AG09309 (cell line): ENCODE measurements at regions not wholly inside any gene's neighbourhood (a gene's known extent, or its start where the extent isn't known, plus 50 kb on each side); places are given as distances from the start of the nearest gene placed in this dataset.
"Not testable (repeated sequence)": the region's sequence is repeated elsewhere in the genome, so short reads cannot be mapped to it uniquely, and the experiment has no call there.

ENCODE experiments used
- DNase-seq: peaks from one replicate; pipeline ENCODE4 v3.0.0-alpha.2; 2010; ENCODE audit warnings: low read depth
- H3K4me3 ChIP-seq: 2 replicates; pipeline ENCODE4 v1.5.1; 2011; ENCODE audit warnings: mild to moderate bottlenecking, low read depth, low read length, moderate library complexity; ENCODE audit not compliant: control insufficient read depth
- TF ChIP-seq, protein P1 (sequence below): IDR thresholded peaks from 2 replicates; pipeline ENCODE4 v1.5.1; 2011; ENCODE audit warnings: mild to moderate bottlenecking, low read depth, low read length, inconsistent platforms; ENCODE audit not compliant: insufficient read depth, control insufficient read depth; ENCODE audit errors: missing control alignments

DNA sequence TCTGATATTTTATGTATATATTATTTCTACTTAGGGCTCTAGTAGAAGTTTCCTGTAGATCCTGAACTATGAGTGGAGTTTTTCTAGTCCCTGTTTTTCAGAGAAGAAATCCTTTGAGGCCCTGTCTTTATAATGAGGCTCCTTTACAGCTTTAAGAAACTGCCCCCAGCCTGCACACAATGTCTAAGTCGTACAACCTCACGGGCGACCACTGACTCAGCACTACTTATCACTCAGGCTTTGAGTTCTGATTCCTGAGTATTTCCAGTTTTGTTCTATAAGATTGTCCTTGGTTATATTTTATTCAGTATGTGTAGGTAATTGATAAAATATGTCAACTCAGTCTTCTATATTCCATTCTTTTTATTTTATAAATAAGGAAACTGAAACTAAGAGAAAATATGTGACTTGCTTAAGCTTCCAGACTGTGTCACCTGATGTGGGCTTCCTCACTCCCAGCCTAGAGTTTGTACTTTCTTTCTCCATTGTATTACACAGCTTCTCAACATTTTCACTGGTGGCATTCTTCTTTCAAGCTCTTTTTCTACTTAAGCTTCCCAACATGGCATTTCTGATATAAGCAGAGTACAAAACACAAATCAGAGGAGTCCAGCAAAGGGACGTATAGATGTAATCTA lies 167.0 kb downstream of the TBX18 start:
- TF ChIP-seq, protein P1, sequence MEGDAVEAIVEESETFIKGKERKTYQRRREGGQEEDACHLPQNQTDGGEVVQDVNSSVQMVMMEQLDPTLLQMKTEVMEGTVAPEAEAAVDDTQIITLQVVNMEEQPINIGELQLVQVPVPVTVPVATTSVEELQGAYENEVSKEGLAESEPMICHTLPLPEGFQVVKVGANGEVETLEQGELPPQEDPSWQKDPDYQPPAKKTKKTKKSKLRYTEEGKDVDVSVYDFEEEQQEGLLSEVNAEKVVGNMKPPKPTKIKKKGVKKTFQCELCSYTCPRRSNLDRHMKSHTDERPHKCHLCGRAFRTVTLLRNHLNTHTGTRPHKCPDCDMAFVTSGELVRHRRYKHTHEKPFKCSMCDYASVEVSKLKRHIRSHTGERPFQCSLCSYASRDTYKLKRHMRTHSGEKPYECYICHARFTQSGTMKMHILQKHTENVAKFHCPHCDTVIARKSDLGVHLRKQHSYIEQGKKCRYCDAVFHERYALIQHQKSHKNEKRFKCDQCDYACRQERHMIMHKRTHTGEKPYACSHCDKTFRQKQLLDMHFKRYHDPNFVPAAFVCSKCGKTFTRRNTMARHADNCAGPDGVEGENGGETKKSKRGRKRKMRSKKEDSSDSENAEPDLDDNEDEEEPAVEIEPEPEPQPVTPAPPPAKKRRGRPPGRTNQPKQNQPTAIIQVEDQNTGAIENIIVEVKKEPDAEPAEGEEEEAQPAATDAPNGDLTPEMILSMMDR = no peak
- DNase-seq = no peak
- no peak overlapping the region for H3K4me3 ChIP-seq

DNA sequence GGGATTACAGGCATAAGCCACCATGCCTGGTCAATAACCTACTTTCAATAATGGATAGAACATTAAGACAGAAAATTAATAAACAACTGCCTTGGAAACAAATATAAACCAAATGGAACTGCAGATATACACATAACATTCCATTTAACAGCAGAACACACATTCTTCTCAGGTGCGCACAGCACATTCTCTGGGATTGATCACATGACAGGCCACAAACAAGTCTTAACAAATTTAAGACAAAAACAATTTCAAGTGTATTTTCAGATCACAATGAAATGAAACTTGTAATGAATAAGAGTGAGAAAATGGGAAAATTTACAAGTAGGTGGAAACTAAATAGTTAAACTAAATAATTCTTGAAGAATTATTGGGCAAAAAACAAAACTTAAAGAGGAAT lies 167.9 kb downstream of the TBX18 start:
- TF ChIP-seq, protein P1 = no peak
- no peak overlapping the region for H3K4me3 ChIP-seq
- DNase-seq = no peak

DNA sequence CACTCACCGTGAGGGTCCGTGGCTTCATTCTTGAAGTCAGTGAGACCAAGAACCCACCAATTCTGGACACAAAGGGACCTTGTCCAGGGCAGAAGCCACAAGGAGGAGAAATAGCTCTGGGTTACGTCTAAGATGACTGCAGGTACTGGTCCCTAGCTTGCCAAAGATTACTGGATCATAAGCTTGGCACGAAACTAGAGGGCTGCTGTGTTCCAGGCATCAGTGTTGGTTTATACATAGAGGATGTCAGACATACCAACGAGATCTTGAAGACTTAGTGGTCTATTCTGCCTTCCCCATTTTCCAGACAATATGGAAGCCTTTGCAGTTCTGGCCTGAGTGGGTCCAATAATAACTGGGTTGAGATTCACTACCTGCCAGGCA lies 175.7 kb downstream of the TBX18 start:
- TF ChIP-seq, protein P1 = no peak
- no peak overlapping the region for H3K4me3 ChIP-seq
- no peak for DNase-seq

DNA sequence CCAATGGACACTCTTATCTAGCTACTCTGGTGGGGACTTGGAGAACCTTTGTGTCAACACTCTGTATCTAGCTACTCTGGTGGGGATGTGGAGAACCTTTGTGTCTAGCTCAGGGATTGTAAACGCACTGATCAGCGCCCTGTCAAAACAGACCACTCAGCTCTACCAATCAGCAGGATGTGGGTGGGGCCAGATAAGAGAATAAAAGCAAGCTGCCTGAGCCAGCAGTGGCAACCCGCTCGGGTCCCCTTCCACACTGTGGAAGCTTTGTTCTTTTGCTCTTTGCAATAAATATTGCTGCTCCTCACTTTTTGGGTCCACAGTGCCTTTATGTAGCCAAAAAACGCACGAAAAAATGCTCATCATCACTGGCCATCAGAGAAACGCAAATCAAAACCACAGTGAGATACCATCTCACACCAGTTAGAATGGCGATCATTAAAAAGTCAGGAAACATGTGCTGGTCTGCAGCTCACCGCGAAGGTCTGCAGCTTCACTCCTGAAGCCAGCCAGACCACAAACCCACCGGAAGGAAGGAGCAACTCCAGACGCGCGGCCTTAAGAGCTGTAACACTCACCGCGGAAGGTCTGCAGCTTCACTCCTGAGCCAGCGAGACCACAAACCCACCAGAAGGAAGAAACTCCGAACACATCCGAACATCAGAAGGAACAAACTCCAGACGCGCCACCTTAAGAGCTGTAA lies 176.3 kb downstream of the TBX18 start:
- H3K4me3 ChIP-seq, DNase-seq: not testable (repeated sequence)

DNA sequence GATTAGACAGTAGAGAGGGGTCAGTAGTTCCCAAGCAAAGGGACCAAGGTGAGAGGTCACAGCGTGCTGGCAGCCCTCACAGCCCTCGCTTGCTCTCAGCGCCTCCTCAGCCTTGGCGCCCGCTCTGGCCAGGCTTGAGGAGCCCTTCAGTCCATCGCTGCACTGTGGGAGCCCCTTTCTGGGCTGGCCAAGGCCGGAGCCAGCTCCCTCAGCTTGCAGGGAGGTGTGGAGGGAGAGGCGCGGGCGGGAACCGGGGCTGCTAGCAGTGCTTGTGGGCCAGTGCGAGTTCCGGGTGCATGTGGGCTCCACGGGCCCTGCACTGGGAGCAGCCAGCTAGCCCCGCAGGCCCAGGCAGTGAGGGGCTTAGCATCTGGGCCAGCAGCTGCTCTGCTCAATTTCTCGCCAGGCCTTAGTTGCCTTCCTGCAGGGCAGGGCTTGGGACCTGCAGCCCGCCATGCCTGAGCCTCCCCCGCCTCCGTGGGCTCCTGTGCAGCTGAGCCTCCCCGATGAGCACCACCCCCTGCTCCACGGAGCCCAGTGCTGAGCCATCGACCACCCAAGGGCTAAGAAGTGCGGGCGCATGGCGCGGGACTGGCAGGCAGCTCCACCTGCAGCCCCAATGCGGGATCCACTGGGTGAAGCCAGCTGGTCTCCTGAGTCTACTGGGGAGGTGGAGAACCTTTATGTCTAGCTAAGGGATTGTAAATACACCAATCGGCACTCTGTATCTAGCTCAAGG lies 177.0 kb downstream of the TBX18 start:
- not testable (repeated sequence) for DNase-seq, H3K4me3 ChIP-seq

DNA sequence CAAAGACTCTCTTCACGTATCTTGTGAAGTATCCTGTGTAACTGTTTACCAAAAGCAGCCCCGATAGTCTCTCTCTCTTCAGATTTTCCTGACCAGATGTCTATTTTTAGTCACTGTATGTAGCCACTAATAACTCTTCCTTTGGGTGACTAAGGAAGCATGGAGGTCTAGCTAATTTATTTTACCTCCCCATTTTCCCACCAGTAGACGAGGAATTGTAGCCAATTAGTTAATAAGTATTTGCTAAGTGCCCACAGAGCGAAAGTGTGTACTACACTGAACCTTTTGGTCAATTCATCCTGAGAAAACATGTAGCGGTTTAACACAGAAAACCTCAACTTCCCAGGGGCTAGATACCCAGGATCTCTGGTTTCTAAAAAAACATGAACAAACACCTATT lies 180.6 kb downstream of the TBX18 start:
- H3K4me3 ChIP-seq = no peak overlapping the region
- no peak for DNase-seq
- TF ChIP-seq, protein P1 = no peak

DNA sequence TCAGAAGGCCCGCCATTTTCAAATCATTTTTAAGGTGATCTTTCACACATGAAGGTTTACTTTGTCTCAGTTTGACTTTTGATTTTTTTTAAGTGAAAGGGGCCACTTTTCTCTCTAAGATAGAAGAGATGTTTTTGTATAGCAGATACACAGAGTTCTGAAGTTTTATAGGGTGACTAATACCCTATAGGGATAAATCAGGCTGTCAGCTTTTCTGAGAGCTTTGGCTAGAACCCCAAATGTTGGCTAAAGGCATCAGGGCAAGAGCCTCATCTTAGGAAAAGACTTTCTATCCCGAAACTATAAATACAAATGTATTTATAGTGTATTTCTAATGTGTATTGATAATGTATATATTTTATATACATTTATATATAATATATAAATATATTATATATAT lies 181.4 kb downstream of the TBX18 start:
- TF ChIP-seq, protein P1 = no peak
- no peak for DNase-seq
- no peak overlapping the region for H3K4me3 ChIP-seq
